Progenitor cell of endocrine pancreas (in vitro differentiated cells): ENCODE measurements at regions not wholly inside any gene's neighbourhood (a gene's known extent, or its start where the extent isn't known, plus 50 kb on each side); places are given as distances from the start of the nearest gene placed in this dataset.
A peak's percentile ranks its signal among the peaks of the same experiment; 100 is the strongest.

ENCODE experiments used
- DNase-seq: peaks from one replicate; pipeline ENCODE4 v3.0.0; 2021; ENCODE audit warnings: low spot score; ENCODE audit not compliant: unreplicated experiment
- H3K27ac Mint-ChIP-seq: 2 replicates; pipeline ENCODE4 v1.8.0; 2021; ENCODE audit warnings: mild to moderate bottlenecking, moderate library complexity, mixed read lengths
- H3K27me3 Mint-ChIP-seq: 2 replicates; pipeline ENCODE4 v1.8.0; 2021; ENCODE audit warnings: mixed read lengths
- H3K36me3 Mint-ChIP-seq: 2 replicates; pipeline ENCODE4 v1.8.0; 2022; ENCODE audit warnings: mixed read lengths; ENCODE audit not compliant: insufficient read depth
- H3K4me1 Mint-ChIP-seq: 2 replicates; pipeline ENCODE4 v1.8.0; 2021; ENCODE audit warnings: low read depth, mixed read lengths
- H3K4me3 Mint-ChIP-seq: 2 replicates; pipeline ENCODE4 v1.8.0; 2021; ENCODE audit warnings: low read depth, mild to moderate bottlenecking, moderate library complexity, mixed read lengths
- H3K9me3 Mint-ChIP-seq: 2 replicates; pipeline ENCODE4 v1.8.0; 2021; ENCODE audit warnings: low read depth, mixed read lengths
- TF ChIP-seq, protein P1 (sequence below): fragments of 200-600 bp; sonication (generic); IDR thresholded peaks from one replicate; pipeline ENCODE4 v1.5.0; 2021; ENCODE audit warnings: antibody characterized with exemption, mild to moderate bottlenecking; ENCODE audit not compliant: unreplicated experiment

- H3K27ac Mint-ChIP-seq: no peak overlapping the region
- peaks cover 11% of the 10 kb centered on the region for H3K4me1 Mint-ChIP-seq
- no peaks in the 10 kb centered on the region for H3K36me3 Mint-ChIP-seq
- H3K9me3 Mint-ChIP-seq: peaks cover 3% of the 10 kb centered on the region
- no peak overlapping the region for H3K4me3 Mint-ChIP-seq
- TF ChIP-seq, protein P1, sequence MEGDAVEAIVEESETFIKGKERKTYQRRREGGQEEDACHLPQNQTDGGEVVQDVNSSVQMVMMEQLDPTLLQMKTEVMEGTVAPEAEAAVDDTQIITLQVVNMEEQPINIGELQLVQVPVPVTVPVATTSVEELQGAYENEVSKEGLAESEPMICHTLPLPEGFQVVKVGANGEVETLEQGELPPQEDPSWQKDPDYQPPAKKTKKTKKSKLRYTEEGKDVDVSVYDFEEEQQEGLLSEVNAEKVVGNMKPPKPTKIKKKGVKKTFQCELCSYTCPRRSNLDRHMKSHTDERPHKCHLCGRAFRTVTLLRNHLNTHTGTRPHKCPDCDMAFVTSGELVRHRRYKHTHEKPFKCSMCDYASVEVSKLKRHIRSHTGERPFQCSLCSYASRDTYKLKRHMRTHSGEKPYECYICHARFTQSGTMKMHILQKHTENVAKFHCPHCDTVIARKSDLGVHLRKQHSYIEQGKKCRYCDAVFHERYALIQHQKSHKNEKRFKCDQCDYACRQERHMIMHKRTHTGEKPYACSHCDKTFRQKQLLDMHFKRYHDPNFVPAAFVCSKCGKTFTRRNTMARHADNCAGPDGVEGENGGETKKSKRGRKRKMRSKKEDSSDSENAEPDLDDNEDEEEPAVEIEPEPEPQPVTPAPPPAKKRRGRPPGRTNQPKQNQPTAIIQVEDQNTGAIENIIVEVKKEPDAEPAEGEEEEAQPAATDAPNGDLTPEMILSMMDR: no peak
- no peak for DNase-seq
- H3K27me3 Mint-ChIP-seq: no peaks in the 10 kb centered on the region
Measured at GRCh38 chr12:45622210-45622937, 107.1 kb upstream of the ARID2 start.

DNA sequence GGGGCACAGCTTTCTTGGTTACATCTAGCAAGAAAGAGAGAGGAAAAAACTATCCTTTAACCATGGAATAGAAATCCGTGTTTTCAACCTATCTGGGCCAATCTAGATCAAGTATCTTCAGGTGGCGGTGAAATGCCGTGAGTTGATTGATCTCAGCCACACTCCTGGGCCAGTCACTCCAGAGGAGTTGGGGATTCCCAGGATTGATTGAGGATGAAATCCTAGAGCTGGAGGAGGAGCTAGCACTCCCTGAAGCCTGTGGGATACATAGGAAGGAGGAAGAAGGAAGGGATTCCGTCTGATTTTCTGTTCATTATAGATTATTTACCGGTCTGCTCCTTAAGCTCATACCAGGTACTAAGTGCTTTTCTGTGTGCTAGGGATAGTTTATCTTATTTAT is 106.3 kb upstream of the ARID2 start:
- Mint-ChIP-seq H3K9me3 (peaks cover 3% of the 10 kb centered on the region), H3K36me3 (no peaks in the 10 kb centered on the region), H3K27ac (no peak overlapping the region), H3K4me3 (no peak overlapping the region), H3K4me1 (peaks cover 15% of the 10 kb centered on the region), H3K27me3 (no peaks in the 10 kb centered on the region)
- DNase-seq: no peak
- TF ChIP-seq, protein P1: no peak

DNA sequence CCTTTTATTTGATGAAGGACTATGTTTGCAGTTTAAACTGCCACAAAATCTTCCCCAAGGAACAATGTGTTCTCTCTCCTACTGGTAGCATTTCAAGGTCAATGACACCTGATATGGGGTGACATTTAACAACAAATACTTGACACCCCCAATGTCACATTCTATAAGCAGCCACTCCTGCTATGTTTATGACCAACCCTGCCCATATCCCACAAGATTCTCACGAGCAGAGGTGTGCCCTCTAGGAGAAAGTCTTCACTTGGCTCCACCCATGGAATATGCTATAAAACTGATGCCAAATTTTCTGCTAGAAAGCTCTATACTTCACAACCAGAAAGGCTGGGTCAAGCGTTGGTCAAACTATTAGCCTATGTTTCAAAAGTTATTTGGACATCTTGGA is 105.6 kb upstream of the ARID2 start:
- TF ChIP-seq, protein P1: no peak
- peaks cover 3% of the 10 kb centered on the region for H3K9me3 Mint-ChIP-seq
- H3K4me1 Mint-ChIP-seq: peaks cover 15% of the 10 kb centered on the region
- H3K36me3 Mint-ChIP-seq: no peaks in the 10 kb centered on the region
- no peak for DNase-seq
- no peak overlapping the region for H3K4me3 Mint-ChIP-seq
- no peaks in the 10 kb centered on the region for H3K27me3 Mint-ChIP-seq
- H3K27ac Mint-ChIP-seq: no peak overlapping the region

GRCh38 chr12:45626965-45627364 is 102.5 kb upstream of the ARID2 start:
- TF ChIP-seq, protein P1: no peak

DNA sequence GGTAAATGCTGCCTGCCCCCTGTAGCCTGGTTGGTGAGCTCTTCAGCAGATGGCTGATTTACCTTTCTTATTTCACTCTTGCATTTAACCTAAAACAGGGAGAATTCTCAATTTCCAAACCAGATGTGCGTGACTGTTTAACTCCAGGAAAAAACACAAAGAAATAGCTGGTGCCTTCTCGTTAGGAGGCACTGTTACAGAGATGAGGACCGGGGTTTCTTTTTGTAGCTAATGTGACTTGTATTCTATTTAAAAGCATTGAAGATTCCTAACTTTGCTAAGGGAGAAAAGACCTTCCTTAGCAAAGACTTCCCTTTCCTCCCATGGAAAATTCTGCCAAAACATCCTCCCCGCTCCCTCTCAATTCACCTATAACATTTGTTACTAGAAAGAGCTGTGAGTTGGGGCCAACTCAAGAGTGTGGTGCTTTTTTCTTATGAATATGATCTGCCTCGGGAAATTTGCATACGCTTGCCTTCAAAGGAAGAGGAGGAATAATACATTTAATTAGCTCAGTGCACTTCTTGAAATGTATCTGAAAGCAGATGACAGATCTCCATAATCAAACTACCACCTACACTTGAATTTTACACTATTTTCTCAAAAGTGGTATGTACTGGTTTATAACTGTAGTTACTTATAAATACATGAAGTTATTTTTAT is 102.0 kb upstream of the ARID2 start:
- TF ChIP-seq, protein P1: no peak
- Mint-ChIP-seq H3K27me3 (peaks cover 5% of the 10 kb centered on the region), H3K9me3 (no peaks in the 10 kb centered on the region), H3K27ac (peak overlapping the region; percentile 46), H3K4me1 (peaks cover 15% of the 10 kb centered on the region), H3K4me3 (no peak overlapping the region), H3K36me3 (no peaks in the 10 kb centered on the region)
- no peak for DNase-seq

More at GRCh38 chr12:45626965-45627364, 102.5 kb upstream of the ARID2 start:
- H3K9me3 Mint-ChIP-seq: no peaks in the 10 kb centered on the region
- no peak overlapping the region for H3K27ac Mint-ChIP-seq
- DNase-seq: no peak
- H3K4me1 Mint-ChIP-seq: peaks cover 15% of the 10 kb centered on the region
- no peak overlapping the region for H3K4me3 Mint-ChIP-seq
- H3K27me3 Mint-ChIP-seq: peaks cover 3% of the 10 kb centered on the region
- H3K36me3 Mint-ChIP-seq: no peaks in the 10 kb centered on the region
